ENCODE measurements at regions not wholly inside any gene's neighbourhood (a gene's known extent, or its start where the extent isn't known, plus 50 kb on each side); places are given as distances from the start of the nearest gene placed in this dataset.

- no peak for DNase-seq (ENCODE audit: low read depth)
These were observed 248.0 kb downstream of the DRD1 start for GRCh38 chr5:175195698-175196656.

GRCh38 chr5:175181331-175181730 is 262.7 kb downstream of the DRD1 start:
- DNase-seq (ENCODE audit: low read depth), result no peak

GRCh38 chr5:175170899-175171298 is 273.1 kb downstream of the DRD1 start:
- no peak for DNase-seq (ENCODE audit: low read depth)

- no peak for DNase-seq (ENCODE audit: low read depth)
These were observed 275.0 kb downstream of the DRD1 start for GRCh38 chr5:175168882-175169507.

GRCh38 chr5:175166026-175166425 is 278.0 kb downstream of the DRD1 start:
- no peak for DNase-seq (ENCODE audit: low read depth)

- DNase-seq (ENCODE audit: low read depth), result no peak
These were observed 280.3 kb downstream of the DRD1 start for GRCh38 chr5:175163586-175164275.

- no peak for DNase-seq (ENCODE audit: low read depth)
These were observed 281.9 kb downstream of the DRD1 start for GRCh38 chr5:175162036-175162435.

- DNase-seq (ENCODE audit: low read depth), result no peak
These were observed 284.0 kb downstream of the DRD1 start for GRCh38 chr5:175159956-175160355.

GRCh38 chr5:175148636-175149172 is 295.3 kb downstream of the DRD1 start:
- no peak for DNase-seq (ENCODE audit: low read depth)

GRCh38 chr5:175146733-175147132 is 297.2 kb downstream of the DRD1 start:
- no peak for DNase-seq (ENCODE audit: low read depth)

GRCh38 chr5:175141421-175141820 is 302.6 kb downstream of the DRD1 start:
- DNase-seq (ENCODE audit: low read depth), result no peak

- DNase-seq (ENCODE audit: low read depth), result no peak
These were observed 310.8 kb downstream of the DRD1 start for GRCh38 chr5:175133185-175133584.

- DNase-seq (ENCODE audit: low read depth), result no peak
These were observed 312.6 kb downstream of the DRD1 start for GRCh38 chr5:175131432-175131831.

- DNase-seq (ENCODE audit: low read depth), result no peak
These were observed 314.4 kb downstream of the DRD1 start for GRCh38 chr5:175129619-175130018.

GRCh38 chr5:175129121-175129520 is 314.9 kb downstream of the DRD1 start:
- DNase-seq (ENCODE audit: low read depth), result no peak

GRCh38 chr5:175124821-175125220 is 319.2 kb downstream of the DRD1 start:
- no peak for DNase-seq (ENCODE audit: low read depth)

- DNase-seq (ENCODE audit: low read depth), result no peak
These were observed 319.6 kb downstream of the DRD1 start for GRCh38 chr5:175124251-175124813.

GRCh38 chr5:175123542-175123941 is 320.4 kb downstream of the DRD1 start:
- no peak for DNase-seq (ENCODE audit: low read depth)

- no peak for DNase-seq (ENCODE audit: low read depth)
These were observed 322.5 kb downstream of the DRD1 start for GRCh38 chr5:175121457-175121856.

GRCh38 chr5:175120412-175120811 is 323.6 kb downstream of the DRD1 start:
- DNase-seq (ENCODE audit: low read depth), result no peak

- DNase-seq (ENCODE audit: low read depth), result no peak
These were observed 325.2 kb downstream of the DRD1 start for GRCh38 chr5:175118700-175119309.
